ENCODE measurements at regions not wholly inside any gene's neighbourhood (a gene's known extent, or its start where the extent isn't known, plus 50 kb on each side); places are given as distances from the start of the nearest gene placed in this dataset.
"Not testable (repeated sequence)": the region's sequence is repeated elsewhere in the genome, so short reads cannot be mapped to it uniquely, and the experiment has no call there.

DNA sequence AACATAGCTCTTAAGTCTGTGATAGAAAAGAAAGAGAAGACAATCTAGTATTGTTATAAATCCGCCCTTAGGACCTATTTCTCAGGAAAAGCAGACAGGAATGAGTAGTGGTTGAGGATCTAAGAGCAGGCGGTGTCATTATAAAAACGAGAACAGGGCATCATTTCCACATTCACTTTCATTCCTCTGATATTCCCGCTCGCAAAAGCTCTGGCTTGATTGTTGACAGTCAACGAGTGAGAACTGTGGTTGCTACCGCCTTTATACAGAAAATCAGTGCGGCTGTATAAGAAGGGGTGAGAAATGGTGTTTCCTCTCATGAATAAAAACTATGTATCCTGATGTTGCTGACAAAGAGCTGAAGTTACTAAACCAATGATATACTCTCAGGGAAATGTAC is 1409.6 kb upstream of the WWC1 start:
- no peak for DNase-seq

GRCh38 chr5:166883016-166883415 is 1408.4 kb upstream of the WWC1 start:
- no peak for DNase-seq

GRCh38 chr5:166898166-166898565 is 1393.3 kb upstream of the WWC1 start:
- no peak for DNase-seq

DNA sequence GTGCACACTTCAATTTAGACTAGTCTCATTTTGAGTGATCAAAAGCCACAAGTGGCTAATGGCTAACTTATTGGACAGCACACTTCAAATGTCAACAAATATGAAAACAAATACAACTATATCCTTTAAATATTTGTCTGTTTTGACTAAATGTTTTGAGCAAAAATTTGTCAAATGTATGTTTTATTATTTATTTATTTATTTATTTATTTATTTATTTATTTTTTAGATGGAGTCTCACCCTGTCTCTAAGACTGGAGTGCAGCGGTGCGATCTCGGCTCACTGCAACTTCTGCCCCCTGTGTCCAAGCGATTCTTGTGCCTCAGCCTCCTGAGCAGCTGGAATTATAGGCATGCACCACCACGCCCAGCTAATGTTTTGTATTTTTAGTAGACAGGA is 1392.1 kb upstream of the WWC1 start:
- no peak for DNase-seq

DNA sequence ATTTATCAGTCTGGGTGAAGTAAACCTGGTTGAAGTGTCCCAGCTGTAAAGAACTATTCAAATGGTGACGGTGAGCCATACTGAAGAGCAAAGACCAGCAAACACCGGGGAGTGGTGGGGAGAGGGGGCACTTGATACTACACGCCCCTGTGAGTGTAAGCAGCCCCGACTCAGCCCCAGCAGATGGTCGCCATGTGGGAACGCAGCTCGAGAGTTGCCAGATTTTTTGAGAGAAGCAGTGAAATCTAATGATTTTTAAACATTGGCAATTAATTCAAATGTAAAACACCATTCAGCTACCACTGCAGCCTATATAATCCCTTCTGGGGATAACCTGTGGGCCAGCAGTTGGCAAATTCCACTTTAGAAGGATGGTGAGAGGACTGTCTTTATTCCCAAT is 1386.9 kb upstream of the WWC1 start:
- no peak for DNase-seq

GRCh38 chr5:166906991-166907713 is 1384.3 kb upstream of the WWC1 start:
- no peak for DNase-seq

- DNase-seq = no peak
These were observed 1382.4 kb upstream of the WWC1 start for GRCh38 chr5:166909040-166909439.

DNA sequence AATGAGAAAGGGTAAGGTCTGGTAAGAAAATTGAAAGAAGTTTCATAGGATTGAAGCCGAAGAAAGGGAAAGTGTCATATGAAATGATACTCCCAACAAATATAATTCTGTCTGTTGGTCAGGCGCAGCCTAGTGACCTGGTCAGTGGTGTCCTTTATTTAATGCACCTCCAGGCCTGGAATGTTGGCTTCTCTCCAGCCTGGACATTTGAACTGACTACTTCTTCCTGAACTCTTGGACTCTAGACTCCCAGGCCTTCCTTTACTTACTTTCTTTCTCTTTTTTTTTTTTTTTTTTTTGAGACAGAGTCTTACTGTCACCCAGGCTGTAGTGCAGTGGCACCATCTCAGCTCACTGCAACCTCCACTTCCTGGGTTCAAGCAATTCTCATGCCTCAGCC is 1381.5 kb upstream of the WWC1 start:
- no peak for DNase-seq

GRCh38 chr5:166910995-166911394 is 1380.5 kb upstream of the WWC1 start:
- DNase-seq = no peak

DNA sequence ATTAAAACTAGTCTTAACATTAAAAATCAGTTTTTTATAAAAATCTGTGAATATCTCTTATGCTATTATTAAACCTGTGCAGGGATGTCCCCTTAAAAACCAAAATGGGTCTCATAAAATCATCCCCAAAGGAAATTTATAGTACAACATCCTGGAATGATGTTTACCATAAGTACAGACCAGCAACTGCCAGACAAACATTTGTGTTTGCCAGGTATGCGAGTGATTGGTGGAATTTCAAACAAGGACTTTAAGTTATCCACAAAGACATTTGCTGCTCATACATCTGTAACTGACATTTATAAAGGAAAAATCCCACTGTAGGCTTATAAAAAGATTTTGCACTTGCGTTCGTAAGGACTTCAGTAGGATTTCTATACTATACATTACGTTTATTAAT is 1375.4 kb upstream of the WWC1 start:
- no peak for DNase-seq

- DNase-seq = no peak
These were observed 1365.3 kb upstream of the WWC1 start for GRCh38 chr5:166926138-166926537.

GRCh38 chr5:166926806-166927475 is 1364.5 kb upstream of the WWC1 start:
- not testable (repeated sequence) for DNase-seq

DNA sequence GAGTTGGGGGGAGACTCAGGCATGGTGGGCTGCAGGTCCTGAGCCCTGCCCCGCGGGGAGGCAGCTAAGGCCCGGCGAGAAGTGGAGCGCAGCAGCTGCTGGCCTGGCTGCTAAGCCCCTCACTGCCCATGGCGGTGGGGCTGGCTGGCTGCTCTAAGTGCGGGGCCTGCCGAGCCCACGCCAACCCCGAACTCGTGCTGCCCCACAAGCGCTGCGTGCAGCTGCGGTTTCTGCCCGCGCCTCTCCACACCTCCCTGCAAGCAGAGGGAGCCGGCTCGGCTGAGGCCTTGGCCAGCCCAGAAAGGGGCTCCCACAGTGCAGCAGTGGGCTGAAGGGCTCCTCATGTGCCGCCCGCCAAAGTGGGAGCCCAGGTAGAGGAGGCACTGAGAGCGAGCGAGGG is 1355.1 kb upstream of the WWC1 start:
- DNase-seq = no peak

- no peak for DNase-seq
These were observed 1353.4 kb upstream of the WWC1 start for GRCh38 chr5:166938071-166938470.

DNA sequence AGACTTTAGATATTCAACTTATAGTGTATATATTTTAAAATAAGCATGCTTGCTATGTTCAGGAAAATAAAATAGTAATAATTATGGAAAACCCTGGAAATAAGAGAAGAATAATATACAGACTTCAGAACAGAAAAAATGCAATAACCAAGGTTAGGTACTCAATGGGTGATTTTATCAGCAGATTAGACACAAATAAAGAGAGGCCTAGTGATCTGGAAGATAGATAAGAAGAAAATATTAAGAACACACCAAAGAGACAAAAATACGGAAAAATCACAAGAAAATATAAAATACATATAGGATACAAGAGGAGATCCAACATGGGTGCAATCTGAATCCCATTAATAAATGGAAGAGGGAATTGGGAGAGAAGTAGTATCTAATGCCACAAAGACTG is 1348.5 kb upstream of the WWC1 start:
- DNase-seq = no peak

DNA sequence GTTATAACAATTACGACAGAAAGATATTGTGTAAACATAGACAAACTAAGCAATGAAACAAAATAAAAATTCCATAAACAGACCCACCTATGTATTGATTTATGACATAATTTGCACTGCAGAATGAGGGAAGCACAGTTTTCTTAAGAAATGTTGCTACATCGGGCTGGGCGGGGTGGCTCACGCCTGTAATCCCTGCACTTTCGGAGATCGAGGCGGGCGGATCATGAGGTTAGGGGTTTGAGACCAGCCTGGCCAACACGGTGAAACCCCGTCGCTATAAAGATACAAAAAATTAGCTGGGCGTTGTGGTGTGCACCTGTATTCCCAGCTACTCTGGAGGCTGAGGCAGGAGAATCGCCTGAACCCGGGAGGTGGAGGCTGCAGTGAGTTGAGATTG is 1344.4 kb upstream of the WWC1 start:
- no peak for DNase-seq

DNA sequence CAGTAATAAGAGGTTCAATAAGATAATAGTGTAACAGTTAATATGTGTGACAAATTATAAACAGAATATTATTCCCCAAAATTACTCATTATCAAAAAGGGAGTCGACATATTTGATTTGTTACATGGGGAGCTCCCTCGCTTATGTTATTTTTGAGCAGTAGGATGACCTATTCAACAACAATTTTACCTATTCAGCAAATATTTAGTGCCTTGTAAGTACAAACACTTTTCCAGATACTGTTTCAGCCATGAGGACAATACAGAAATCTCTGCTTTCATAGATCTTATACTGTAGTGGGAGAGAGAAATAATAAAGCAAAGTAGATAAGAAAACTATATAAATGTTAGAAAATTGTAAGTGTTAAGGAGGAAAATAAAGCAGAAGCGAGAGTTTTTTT is 1342.8 kb upstream of the WWC1 start:
- DNase-seq = no peak

GRCh38 chr5:166952048-166952447 is 1339.4 kb upstream of the WWC1 start:
- no peak for DNase-seq

DNA sequence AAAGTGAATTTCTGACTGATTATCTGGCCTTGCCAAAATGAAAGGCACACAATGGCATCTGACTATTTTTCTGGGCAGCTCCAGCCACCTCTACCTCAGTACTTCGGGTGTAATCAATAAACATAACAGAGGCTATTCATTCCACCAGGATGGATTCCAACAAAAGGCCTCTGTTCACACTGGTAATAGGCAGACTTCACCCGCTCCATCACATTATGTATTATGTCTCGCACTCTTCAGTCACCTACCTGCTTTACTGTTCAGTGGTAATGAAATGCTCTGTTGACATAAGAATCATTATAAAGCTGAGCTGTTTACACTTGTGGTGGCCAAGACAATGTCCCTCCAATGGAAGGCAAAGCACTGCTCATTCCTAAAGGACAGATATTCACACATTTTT is 1333.7 kb upstream of the WWC1 start:
- DNase-seq = no peak

- DNase-seq = no peak
These were observed 1331.7 kb upstream of the WWC1 start for GRCh38 chr5:166959766-166960165.

- no peak for DNase-seq
These were observed 1330.4 kb upstream of the WWC1 start for GRCh38 chr5:166961028-166961427.

DNA sequence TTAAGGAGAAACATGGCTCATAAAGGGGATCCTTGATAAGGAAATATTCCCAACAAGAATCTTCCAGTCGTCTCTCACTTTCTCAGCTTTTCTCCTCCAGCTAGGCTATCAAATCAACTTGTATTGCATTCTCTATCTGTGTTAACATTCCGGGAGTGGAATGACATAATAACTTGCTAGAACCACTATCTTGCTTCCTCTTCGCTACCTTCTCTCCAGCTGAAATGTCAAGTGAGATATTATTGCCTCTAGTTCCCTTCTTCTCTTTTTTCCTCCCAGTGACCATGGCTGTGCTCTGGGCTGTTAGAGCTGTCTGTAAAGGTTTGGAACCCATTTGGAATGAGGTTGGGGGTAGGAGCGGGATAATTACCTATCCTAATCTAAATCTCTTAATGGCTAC is 1329.5 kb upstream of the WWC1 start:
- DNase-seq = no peak

DNA sequence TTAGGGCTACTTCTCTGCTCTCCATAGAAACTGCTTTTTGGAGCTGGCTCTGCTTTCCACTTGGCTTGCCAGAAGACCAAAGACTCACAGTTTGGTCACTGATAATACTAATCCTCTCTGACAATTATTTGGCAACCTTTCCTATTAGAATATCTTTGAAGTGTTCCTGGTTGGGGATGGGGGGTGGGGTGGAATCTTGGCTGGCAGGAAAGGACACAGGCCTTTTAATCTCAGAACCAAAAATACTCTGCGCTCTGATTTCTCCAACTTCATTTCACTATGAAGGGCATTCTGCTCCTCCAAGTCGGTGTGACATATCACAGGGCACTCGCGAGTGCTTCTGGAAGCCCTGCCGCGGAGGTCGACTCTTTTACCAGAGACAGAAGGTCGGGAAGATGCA is 1329.0 kb upstream of the WWC1 start:
- no peak for DNase-seq

GRCh38 chr5:166963596-166963995 is 1327.8 kb upstream of the WWC1 start:
- DNase-seq = no peak

- no peak for DNase-seq
These were observed 1313.5 kb upstream of the WWC1 start for GRCh38 chr5:166977911-166978422.

Measured in DMS 273 treated with DMSO at 0.1 percent for 48 hours (cell line).